ENCODE measurements at regions not wholly inside any gene's neighbourhood (a gene's known extent, or its start where the extent isn't known, plus 50 kb on each side); places are given as distances from the start of the nearest gene placed in this dataset.

DNA sequence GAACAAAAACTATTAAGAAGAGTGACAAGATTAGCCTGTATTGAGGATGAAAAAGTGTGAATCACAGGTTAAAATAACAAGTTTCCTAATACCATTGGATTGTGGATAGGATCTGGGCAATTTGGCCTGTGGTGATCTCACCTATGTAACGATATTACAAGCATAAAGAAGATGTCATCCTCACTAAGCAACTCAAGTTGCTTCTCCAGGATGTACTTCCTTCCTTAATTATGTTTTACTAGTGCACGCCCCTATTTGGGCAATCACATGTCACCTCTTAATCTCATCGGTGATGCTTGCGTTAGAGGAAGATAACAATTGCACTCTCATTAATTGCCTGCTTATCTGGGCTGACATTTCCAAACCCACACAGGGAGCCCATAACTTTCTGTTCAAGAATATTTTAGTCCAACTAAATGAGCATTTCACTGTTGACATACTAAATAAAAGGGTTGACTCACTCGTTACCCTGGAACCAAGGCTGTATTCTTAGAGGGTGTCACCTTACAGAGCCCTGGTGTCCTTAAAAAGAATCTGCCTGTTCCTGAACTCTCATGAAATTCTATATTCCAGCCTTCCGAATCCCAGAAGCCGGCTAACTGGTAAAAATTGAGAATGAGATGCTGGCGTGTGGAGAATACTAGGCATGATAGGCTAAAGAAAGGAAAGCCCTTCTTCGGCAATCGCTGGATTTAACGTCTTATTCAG, 88.2 kb upstream of the ATXN1 start:
- TF ChIP-seq CTCF (IDR thresholded peaks at IDR 0.05): no peak
- TF ChIP-seq EP300 (IDR thresholded peaks at IDR 0.05): no peak
- no peak for TF ChIP-seq POLR2A (IDR thresholded peaks at IDR 0.05)

All from suprapubic skin (tissue), 3 donors.